Activated CD8-positive, alpha-beta T cell treated with anti-CD3 and anti-CD28 coated beads for 36 hours (primary cell): ENCODE measurements at regions not wholly inside any gene's neighbourhood (a gene's known extent, or its start where the extent isn't known, plus 50 kb on each side); places are given as distances from the start of the nearest gene placed in this dataset.

ENCODE experiments used
- ATAC-seq: fragments of 200-7000 bp; cut with Tn5 transposase; one replicate; pipeline ENCODE4 v1.10.0; 2021; ENCODE audit warnings: mild to moderate bottlenecking, moderate library complexity
- CTCF ChIA-PET: fragments of 350-600 bp; sonication (Branson Sonifier 250); formaldehyde crosslinking; loops from one replicate; lab custom pipeline; 2021; ENCODE audit warnings: antibody characterized with exemption; lab: Charles Lee
- POLR2A ChIA-PET: fragments of 350-600 bp; sonication (Branson Sonifier 250); formaldehyde crosslinking; loops from one replicate; lab custom pipeline; 2021; ENCODE audit warnings: antibody characterized with exemption; lab: Charles Lee
- DNase-seq: peaks from one replicate; pipeline ENCODE4 v3.0.0-alpha.2; 2020
- H3K27ac Mint-ChIP-seq: one replicate; pipeline ENCODE4 v1.8.0; 2021; ENCODE audit warnings: mild to moderate bottlenecking, mixed read lengths
- H3K27me3 Mint-ChIP-seq: one replicate; pipeline ENCODE4 v1.8.0; 2021; ENCODE audit warnings: mixed read lengths
- H3K36me3 Mint-ChIP-seq: one replicate; pipeline ENCODE4 v1.8.0; 2021; ENCODE audit warnings: low read depth, mixed read lengths
- H3K4me1 Mint-ChIP-seq: one replicate; pipeline ENCODE4 v1.8.0; 2021; ENCODE audit warnings: low read depth, mixed read lengths
- H3K4me3 Mint-ChIP-seq: one replicate; pipeline ENCODE4 v1.8.0; 2021; ENCODE audit warnings: mild to moderate bottlenecking, moderate library complexity, mixed read lengths
- H3K9me3 Mint-ChIP-seq: one replicate; pipeline ENCODE4 v1.8.0; 2021; ENCODE audit warnings: mixed read lengths
- CTCF ChIP-seq: fragments of 200-600 bp; IDR thresholded peaks from one replicate; pipeline ENCODE4 v1.8.0; 2022; ENCODE audit warnings: antibody characterized with exemption, mild to moderate bottlenecking
- intact Hi-C: fragments of 100-400 bp; cut with micrococcal nuclease; formaldehyde crosslinking; loops from one replicate; pipeline ENCODE4 v1.10.0; 2022

GRCh38 chr1:118494998-118495397, 310.0 kb upstream of the SPAG17 start:
- intact Hi-C loops, result no loop called here

GRCh38 chr1:118488787-118489186, 303.8 kb upstream of the SPAG17 start:
- ATAC-seq (no peak), DNase-seq (no peak)
- no peak overlapping the region for H3K4me3 Mint-ChIP-seq
- H3K36me3 Mint-ChIP-seq, result no peaks in the 10 kb centered on the region
- no peak overlapping the region for H3K27ac Mint-ChIP-seq
- H3K9me3 Mint-ChIP-seq, result no peaks in the 10 kb centered on the region
- intact Hi-C loops, result no loop called here
- H3K27me3 Mint-ChIP-seq, result no peaks in the 10 kb centered on the region
- CTCF ChIA-PET, result no interaction called here
- POLR2A ChIA-PET, result no interaction called here
- no peak for TF ChIP-seq CTCF
- H3K4me1 Mint-ChIP-seq, result no peaks in the 10 kb centered on the region

More at GRCh38 chr1:118494998-118495397, 310.0 kb upstream of the SPAG17 start:
- Mint-ChIP-seq H3K4me3 (no peak overlapping the region), H3K27ac (no peak overlapping the region), H3K4me1 (no peaks in the 10 kb centered on the region), H3K9me3 (no peaks in the 10 kb centered on the region), H3K36me3 (no peaks in the 10 kb centered on the region), H3K27me3 (no peaks in the 10 kb centered on the region)
- TF ChIP-seq CTCF, result no peak
- ChIA-PET POLR2A (no interaction called here), CTCF (no interaction called here)
- ATAC-seq, result no peak
- no peak for DNase-seq

- no peak for DNase-seq
- Mint-ChIP-seq H3K4me1 (no peaks in the 10 kb centered on the region), H3K4me3 (no peak overlapping the region), H3K27ac (no peak overlapping the region), H3K27me3 (no peaks in the 10 kb centered on the region), H3K36me3 (no peaks in the 10 kb centered on the region), H3K9me3 (no peaks in the 10 kb centered on the region)
- intact Hi-C loops, result no loop called here
- no peak for TF ChIP-seq CTCF
- CTCF ChIA-PET, result no interaction called here
- ATAC-seq, result no peak
- POLR2A ChIA-PET, result no interaction called here
Observed at GRCh38 chr1:118487932-118488331, 302.9 kb upstream of the SPAG17 start.

DNA sequence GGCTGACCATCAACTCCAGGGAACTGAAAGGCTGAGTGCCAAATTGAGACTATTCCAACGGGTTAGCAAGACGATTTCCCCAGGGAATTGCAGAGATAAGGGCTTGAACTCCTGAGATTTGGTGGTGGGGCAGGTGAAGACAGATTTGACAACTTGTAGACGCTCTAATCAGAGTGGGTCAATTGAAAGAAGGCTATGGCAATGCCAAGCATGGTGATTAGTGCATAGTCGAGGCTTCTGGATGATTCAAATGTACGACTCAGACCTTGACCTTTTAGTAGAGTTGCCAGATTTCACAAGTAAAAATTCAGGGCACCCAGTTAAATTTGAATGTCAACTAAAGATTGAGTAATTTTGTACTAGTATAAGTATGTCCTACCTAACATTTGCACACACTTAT, 302.1 kb upstream of the SPAG17 start:
- ChIA-PET CTCF (no interaction called here), POLR2A (no interaction called here)
- H3K9me3 Mint-ChIP-seq, result peaks cover 4% of the 10 kb centered on the region
- no peak for ATAC-seq
- H3K4me3 Mint-ChIP-seq, result no peak overlapping the region
- no peak overlapping the region for H3K27ac Mint-ChIP-seq
- no peaks in the 10 kb centered on the region for H3K27me3 Mint-ChIP-seq
- H3K4me1 Mint-ChIP-seq, result no peaks in the 10 kb centered on the region
- no peak for TF ChIP-seq CTCF
- H3K36me3 Mint-ChIP-seq, result no peaks in the 10 kb centered on the region
- DNase-seq, result no peak
- intact Hi-C loops, result no loop called here

DNA sequence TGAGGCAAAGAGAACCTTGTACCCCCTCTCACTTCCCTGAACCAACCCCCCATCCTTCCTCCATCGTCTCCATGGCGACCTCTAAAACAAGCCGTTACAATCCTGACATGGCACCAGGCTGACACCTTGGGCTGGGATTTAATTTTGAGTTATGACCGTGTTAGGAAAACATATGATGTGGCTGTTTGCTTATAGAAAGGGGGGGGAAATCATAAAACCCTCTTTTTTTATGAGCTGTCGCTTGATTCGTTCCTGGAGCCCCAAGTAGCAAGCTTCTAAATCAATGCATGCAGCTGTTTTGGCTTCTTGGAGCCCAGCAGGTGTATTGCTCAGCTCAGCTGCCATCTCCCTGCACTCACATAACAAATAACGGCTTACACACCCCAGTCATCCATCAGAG, 301.2 kb upstream of the SPAG17 start:
- no peak for ATAC-seq
- no peaks in the 10 kb centered on the region for H3K36me3 Mint-ChIP-seq
- peaks cover 6% of the 10 kb centered on the region for H3K9me3 Mint-ChIP-seq

More for the DNA sequence above, 301.2 kb upstream of the SPAG17 start:
- no peak overlapping the region for H3K4me3 Mint-ChIP-seq
- TF ChIP-seq CTCF, result no peak
- H3K4me1 Mint-ChIP-seq, result no peaks in the 10 kb centered on the region
- no peak overlapping the region for H3K27ac Mint-ChIP-seq
- POLR2A ChIA-PET, result no interaction called here
- intact Hi-C loops, result no loop called here
- no peaks in the 10 kb centered on the region for H3K27me3 Mint-ChIP-seq
- CTCF ChIA-PET, result no interaction called here
- DNase-seq, result no peak
